GM21576 (cell line): ENCODE measurements at regions not wholly inside any gene's neighbourhood (a gene's known extent, or its start where the extent isn't known, plus 50 kb on each side); places are given as distances from the start of the nearest gene placed in this dataset.
A peak's percentile ranks its signal among the peaks of the same experiment; 100 is the strongest.

ENCODE experiments used
- ATAC-seq: cut with Tn5 transposase; IDR thresholded peaks from one replicate; pipeline ENCODE4 v1.9.1; 2021; ENCODE audit warnings: mild to moderate bottlenecking, moderate library complexity; ENCODE audit not compliant: unreplicated experiment

- no peak for ATAC-seq
These were observed 869.0 kb downstream of the SH3BGRL start for GRCh38 chrX:82070948-82071347.

GRCh38 chrX:82081027-82081426, 879.1 kb downstream of the SH3BGRL start:
- ATAC-seq: no peak

- ATAC-seq: no peak
These were observed 885.8 kb downstream of the SH3BGRL start for GRCh38 chrX:82087699-82088098.

DNA sequence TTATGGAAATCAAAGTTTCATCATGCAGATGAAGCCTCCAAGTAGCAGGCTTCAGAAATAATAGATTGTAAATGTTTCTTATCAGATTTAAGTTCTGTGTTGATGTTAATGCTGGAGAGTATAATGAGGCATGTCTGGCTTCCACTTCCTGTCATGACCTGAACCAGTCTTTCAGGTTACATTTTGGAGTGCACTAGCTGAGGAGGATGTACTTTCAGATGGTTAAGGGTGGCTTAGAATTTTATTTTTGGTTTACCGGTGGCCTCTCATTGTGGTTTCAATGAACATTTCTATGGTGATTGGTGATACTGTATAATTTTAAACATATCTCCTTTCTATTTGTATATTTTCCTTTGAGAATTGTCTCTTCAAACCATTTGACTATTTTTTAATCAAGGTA, 890.4 kb downstream of the SH3BGRL start:
- ATAC-seq: no peak

DNA sequence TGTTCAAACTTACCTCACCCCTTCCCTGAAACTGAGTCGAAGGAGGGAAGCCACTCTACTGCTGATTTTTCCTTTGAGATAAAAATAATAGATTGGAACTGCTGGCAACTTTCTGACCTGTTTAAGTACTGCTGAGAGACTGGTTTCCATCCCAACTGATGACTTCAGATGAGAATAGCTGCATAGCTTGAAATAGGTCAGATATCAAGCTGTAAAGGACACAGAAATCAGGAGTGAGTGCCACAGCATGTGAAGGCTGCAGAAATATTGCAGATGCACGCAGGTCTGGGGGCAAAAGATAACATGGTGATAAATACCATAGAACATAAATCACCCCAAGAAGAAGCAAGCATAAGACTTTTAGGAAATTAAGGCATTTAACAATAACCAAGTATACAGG, 923.2 kb downstream of the SH3BGRL start:
- ATAC-seq: no peak

DNA sequence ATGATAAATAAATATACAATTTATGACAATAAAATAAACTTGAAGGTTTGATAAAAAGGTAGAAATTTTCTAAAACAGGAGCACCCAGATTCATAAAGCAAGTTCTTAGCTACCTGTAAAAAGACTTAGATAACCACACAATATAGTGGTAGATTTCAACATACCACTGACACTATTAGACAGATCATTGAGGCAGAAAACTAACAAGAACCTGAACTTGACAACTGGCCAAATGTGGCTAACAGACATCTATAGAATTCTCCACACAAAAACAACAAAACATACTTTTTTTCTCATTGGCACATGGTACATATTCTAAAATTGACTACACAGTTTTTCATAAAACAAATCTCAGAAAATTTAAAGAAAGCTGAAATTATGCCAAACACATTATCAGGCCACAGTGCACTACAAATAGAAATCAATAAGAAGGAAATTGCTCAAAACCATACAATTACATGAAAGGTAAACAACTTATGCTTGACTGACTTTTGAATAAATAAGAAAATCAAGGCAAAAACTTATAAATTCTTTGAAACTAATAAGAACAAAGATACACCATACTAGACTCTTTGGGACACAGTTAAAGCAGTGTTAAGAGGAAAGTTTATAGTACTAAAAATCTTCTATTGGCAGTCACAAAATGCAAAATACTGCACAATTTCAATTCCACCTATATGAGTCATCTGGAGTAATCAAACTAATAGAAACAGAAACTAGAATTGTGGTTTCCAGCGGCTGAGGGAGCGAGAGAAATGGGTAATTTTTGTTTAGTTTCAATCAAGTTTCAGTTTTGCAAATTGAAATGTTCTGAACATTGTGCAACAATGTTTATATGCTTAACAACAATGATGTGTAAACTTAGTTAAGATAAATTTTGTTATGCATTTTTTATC, 925.6 kb downstream of the SH3BGRL start:
- ATAC-seq: peak; percentile 85

- no peak for ATAC-seq
These were observed 932.5 kb downstream of the SH3BGRL start for GRCh38 chrX:82134378-82134777.

GRCh38 chrX:82141942-82142341, 940.0 kb downstream of the SH3BGRL start:
- ATAC-seq: no peak

DNA sequence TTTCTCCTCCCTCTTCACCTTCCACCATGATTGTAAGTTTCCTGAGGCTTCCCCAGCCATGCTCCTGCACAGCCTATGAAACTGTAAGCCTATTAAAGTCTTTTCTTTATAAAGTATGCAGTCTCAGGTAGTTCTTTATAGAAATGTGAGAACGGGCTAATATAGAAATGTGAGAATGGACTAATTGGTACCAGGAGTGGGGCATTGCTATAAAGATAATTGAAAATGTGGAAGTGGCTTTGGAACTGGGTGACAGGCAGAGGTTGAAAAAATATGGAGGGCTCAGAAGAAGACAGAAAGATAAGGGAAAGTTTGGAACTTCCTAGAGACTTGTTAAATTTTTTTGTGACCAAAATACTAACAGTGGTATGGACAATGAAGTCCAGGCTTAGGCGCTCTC, 959.3 kb downstream of the SH3BGRL start:
- ATAC-seq: no peak

DNA sequence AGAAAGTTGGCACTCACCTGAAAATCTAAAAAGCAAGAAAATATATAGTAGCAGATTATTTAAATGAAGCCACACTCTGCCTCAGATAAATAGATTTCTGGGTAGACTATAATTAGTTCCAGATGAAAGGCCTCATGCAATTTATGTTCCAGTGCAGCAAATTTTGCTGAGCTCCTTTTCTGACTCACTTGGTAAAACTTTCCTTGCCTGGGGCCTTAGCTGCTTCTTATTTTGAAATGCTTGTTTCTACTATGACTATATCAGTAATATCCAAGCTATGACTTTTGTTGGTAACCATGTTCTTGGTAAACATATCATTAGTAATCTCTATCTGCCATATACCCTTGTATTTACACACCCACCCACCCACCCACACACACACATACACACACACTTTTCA, 961.8 kb downstream of the SH3BGRL start:
- ATAC-seq: no peak

- ATAC-seq: no peak
These were observed 995.0 kb downstream of the SH3BGRL start for GRCh38 chrX:82196866-82197265.

DNA sequence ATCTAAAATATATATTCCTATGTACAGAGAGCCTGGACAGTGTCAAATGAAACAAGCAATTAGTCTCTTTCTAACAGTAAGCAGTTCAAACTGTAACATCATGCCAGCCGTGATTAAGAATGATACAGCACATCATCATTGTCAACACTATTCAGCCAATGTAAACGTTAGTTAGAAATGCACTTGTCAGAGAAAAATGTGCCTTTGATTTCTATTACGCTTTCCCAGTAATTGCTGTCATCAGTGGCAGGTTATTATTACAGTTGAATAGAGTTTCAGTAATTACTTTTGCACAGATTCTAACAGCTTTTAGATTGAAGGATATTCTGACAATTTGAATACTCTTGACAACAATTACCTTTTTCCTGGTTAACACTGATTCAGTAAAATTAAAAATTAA, 1007.1 kb downstream of the SH3BGRL start:
- no peak for ATAC-seq

DNA sequence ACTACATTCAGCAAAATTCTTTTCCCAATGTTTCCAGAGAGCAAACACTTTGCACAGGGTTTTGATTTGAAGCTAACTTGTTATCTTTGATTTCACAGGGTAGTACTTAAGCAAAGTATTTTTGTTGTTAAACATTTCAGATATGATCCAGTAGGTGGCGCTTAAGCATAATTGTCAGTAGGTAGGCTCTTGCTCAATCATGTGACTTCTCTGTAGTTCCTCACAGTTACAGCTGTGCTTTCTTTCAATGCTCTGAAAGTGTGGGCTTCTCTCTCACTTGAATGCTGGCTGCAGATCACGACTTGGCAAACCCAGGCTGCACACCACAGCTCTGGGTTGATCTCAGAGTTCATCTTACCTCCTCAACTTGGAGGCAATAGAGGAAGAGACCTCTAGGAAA, 1016.5 kb downstream of the SH3BGRL start:
- peak; percentile 89 for ATAC-seq

DNA sequence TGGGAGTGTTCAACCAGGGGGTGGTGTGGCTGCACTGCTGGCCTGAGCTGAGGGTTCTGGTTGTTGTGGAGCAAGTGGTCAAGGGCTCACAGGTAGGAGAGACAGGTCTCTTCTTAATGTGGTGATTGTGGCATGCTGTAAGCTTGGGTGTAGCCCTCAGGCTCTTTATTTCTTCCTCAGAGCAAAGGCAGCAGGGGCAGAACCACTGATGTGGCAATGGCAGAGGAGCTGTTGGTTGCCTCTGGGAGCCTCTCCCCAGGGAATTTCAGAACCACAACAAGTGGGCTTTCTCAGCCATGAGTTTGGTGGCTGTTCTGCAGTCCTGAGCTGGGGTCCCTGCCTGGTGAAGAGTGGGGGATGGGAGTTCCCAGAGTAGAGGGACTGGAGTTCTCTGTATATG, 1017.2 kb downstream of the SH3BGRL start:
- ATAC-seq: no peak

DNA sequence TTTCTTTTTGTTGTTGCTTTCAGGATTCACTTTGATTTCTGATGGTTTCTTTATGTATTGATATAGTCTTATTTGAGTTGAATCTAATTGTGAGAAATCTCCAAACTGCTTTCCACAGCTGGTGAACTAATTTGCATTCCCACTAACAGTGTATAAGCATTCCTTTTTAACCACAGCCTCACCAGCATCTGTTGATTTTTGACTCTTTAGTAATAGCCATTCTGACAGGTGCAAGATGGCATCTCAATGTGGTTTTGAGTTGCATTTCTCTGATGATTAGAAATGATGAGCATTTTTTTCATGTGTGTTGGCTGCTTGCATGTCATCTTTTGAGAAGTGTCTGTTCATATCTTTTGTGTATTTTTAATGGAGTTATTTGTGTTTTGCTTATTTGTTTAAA, 1023.1 kb downstream of the SH3BGRL start:
- no peak for ATAC-seq

DNA sequence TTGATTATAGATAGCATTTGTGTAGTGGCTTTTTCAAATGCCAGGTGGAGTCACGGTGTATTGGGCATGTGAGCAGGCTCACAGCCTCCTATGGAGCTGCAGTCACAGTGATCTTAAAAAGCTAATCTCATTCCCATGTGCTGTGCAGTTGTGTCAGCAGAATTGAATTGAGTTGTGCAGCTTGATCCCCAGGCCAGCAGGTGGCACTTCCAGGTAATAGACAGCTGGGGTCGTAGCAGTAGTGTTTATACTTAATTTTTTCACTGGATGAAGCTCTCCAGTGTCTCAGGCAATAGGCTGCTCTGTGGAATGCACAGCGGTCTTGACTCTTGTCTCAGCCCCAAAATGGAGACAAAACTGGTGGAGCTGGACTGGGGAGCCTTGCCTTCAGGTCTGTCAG, 1028.1 kb downstream of the SH3BGRL start:
- no peak for ATAC-seq

GRCh38 chrX:82232679-82233078, 1030.8 kb downstream of the SH3BGRL start:
- ATAC-seq: no peak

GRCh38 chrX:82237328-82237727, 1035.4 kb downstream of the SH3BGRL start:
- no peak for ATAC-seq
